MM.1S (cell line): ENCODE measurements at regions not wholly inside any gene's neighbourhood (a gene's known extent, or its start where the extent isn't known, plus 50 kb on each side); places are given as distances from the start of the nearest gene placed in this dataset.

Experiments
- DNase-seq: peaks from one replicate; pipeline ENCODE4 v3.0.0-alpha.2; 2015
- H2AFZ ChIP-seq: fragments of 300-600 bp; sonication (generic); 2 replicates; pipeline ENCODE4 v1.6.0; 2016; ENCODE audit warnings: antibody characterized with exemption, low read length
- H3F3A ChIP-seq: fragments of 300-600 bp; sonication (generic); 2 replicates; pipeline ENCODE4 v1.6.1; 2016; ENCODE audit warnings: mild to moderate bottlenecking, antibody characterized with exemption, low read length, moderate library complexity, mixed read lengths; ENCODE audit not compliant: insufficient read depth
- H3K27ac ChIP-seq: fragments of 300-600 bp; sonication (generic); 2 replicates; pipeline ENCODE4 v1.5.1; 2016; ENCODE audit warnings: mild to moderate bottlenecking, low read length
- H3K27me3 ChIP-seq: fragments of 300-600 bp; sonication (generic); replicated peaks from 2 replicates; pipeline ENCODE4 v1.6.0; 2016; ENCODE audit warnings: low read length; ENCODE audit not compliant: insufficient read depth
- H3K36me3 ChIP-seq: fragments of 300-600 bp; sonication (generic); replicated peaks from 2 replicates; pipeline ENCODE4 v1.6.1; 2016; ENCODE audit warnings: mild to moderate bottlenecking, low read length, mixed read lengths; ENCODE audit not compliant: insufficient read depth
- H3K4me1 ChIP-seq: fragments of 300-600 bp; sonication (generic); 2 replicates; pipeline ENCODE4 v1.6.1; 2016; ENCODE audit warnings: low read length, mixed read lengths
- H3K4me2 ChIP-seq: fragments of 300-600 bp; sonication (generic); 2 replicates; pipeline ENCODE4 v1.6.0; 2016; ENCODE audit warnings: low read depth, low read length
- H3K4me3 ChIP-seq: fragments of 300-600 bp; sonication (generic); 2 replicates; pipeline ENCODE4 v1.5.1; 2016; ENCODE audit warnings: low read length, mixed read lengths
- H3K79me2 ChIP-seq: fragments of 300-600 bp; sonication (generic); 2 replicates; pipeline ENCODE4 v1.6.1; 2016; ENCODE audit warnings: mixed run types, low read length, mixed read lengths
- H3K9ac ChIP-seq: fragments of 300-600 bp; sonication (generic); 2 replicates; pipeline ENCODE4 v1.6.1; 2016; ENCODE audit warnings: low read length, mixed read lengths
- H3K9me2 ChIP-seq: fragments of 300-600 bp; sonication (generic); replicated peaks from 2 replicates; pipeline ENCODE4 v1.6.1; 2016; ENCODE audit warnings: mild to moderate bottlenecking, low read length, mixed read lengths; ENCODE audit not compliant: insufficient read depth
- H3K9me3 ChIP-seq: fragments of 300-600 bp; sonication (generic); replicated peaks from 2 replicates; pipeline ENCODE4 v1.6.1; 2016; ENCODE audit warnings: mild to moderate bottlenecking, low read length, mixed read lengths; ENCODE audit not compliant: insufficient read depth
- H4K20me1 ChIP-seq: fragments of 300-600 bp; sonication (generic); 2 replicates; pipeline ENCODE4 v1.6.1; 2016; ENCODE audit warnings: mild to moderate bottlenecking, low read length, moderate library complexity, mixed read lengths; ENCODE audit not compliant: insufficient read depth
- EZH2 ChIP-seq: fragments of 300-600 bp; sonication (generic); optimal IDR thresholded peaks from 2 replicates; pipeline ENCODE3; 2017; ENCODE audit warnings: low read depth, mild to moderate bottlenecking, antibody characterized with exemption, low read length, mixed read lengths
- EZH2phosphoT487 ChIP-seq: fragments of 300-600 bp; sonication (generic); IDR thresholded peaks from 2 replicates; pipeline ENCODE4 v1.6.1; 2018; ENCODE audit warnings: antibody characterized with exemption, low read length
- TF ChIP-seq, protein P1 (sequence below): fragments of 300-600 bp; sonication (generic); IDR thresholded peaks from 2 replicates; pipeline ENCODE4 v1.5.1; 2016; ENCODE audit warnings: antibody characterized with exemption, low read length, mixed read lengths

DNA sequence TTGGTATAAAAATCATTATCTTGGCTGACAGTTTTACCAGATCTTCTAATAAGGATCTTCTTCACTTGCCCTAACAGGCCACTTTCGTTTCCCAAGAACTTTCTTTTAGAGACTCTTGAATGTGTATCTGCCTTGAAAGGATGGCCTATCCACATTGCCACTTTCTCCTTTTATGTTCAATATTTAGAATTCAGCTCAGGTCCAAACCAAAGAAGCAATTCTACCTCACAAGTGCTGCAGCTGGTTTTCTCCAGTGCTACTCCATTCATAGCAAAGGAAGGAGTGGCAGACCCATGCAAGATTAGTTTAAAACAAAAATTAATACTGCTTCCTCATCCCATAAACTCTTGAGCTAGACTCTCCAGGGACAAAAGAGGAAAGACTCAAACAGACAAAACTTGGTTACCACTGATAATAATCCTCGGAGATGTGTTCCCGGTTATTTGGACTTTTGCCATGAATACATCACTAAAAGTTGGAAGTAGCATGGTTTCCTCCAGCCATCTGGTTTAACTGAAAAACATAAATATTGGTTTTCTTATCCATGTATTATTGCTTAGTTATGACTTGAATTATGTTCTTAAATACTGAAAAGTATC, 401.8 kb downstream of the PABPC4L start:
- no peaks in the 10 kb centered on the region for H4K20me1 ChIP-seq
- H3K79me2 ChIP-seq, result no peaks in the 10 kb centered on the region
- no peak overlapping the region for H2AFZ ChIP-seq
- no peak overlapping the region for H3K9ac ChIP-seq
- no peaks in the 10 kb centered on the region for H3K9me2 ChIP-seq
- no peak overlapping the region for H3K4me3 ChIP-seq
- H3K27ac ChIP-seq, result no peak overlapping the region
- no peak overlapping the region for H3K4me2 ChIP-seq
- H3K4me1 ChIP-seq, result no peaks in the 10 kb centered on the region
- H3F3A ChIP-seq, result no peaks in the 10 kb centered on the region
- H3K36me3 ChIP-seq, result no peaks in the 10 kb centered on the region
- no peak for TF ChIP-seq EZH2phosphoT487
- no peak for TF ChIP-seq EZH2
- TF ChIP-seq, protein P1, sequence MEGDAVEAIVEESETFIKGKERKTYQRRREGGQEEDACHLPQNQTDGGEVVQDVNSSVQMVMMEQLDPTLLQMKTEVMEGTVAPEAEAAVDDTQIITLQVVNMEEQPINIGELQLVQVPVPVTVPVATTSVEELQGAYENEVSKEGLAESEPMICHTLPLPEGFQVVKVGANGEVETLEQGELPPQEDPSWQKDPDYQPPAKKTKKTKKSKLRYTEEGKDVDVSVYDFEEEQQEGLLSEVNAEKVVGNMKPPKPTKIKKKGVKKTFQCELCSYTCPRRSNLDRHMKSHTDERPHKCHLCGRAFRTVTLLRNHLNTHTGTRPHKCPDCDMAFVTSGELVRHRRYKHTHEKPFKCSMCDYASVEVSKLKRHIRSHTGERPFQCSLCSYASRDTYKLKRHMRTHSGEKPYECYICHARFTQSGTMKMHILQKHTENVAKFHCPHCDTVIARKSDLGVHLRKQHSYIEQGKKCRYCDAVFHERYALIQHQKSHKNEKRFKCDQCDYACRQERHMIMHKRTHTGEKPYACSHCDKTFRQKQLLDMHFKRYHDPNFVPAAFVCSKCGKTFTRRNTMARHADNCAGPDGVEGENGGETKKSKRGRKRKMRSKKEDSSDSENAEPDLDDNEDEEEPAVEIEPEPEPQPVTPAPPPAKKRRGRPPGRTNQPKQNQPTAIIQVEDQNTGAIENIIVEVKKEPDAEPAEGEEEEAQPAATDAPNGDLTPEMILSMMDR, result no peak
- H3K27me3 ChIP-seq, result no peaks in the 10 kb centered on the region; the same call in 1 of the 2 replicates
- no peak for DNase-seq
- no peaks in the 10 kb centered on the region for H3K9me3 ChIP-seq

DNA sequence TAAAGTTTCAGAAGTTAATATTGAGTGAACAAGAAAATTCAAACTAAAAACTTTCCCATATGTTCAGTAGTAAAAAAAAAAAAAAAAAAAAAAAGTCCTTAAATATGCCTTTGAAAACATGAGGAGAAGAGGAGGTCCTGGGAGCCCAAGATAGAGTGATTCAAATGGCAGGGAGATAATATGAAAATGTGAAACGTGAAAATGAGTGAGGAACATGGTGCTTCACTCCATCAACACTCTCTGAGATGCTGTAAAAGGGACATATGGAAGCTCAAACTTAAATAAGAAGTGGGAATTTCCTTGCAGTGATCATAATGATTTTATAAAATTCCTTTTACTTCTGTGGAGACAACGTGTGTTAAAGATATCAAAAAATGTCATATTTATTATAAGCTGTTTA, 423.9 kb downstream of the PABPC4L start:
- H3K9me2 ChIP-seq, result no peaks in the 10 kb centered on the region
- DNase-seq, result no peak
- no peaks in the 10 kb centered on the region for H3F3A ChIP-seq
- no peak for TF ChIP-seq EZH2
- TF ChIP-seq, protein P1, result no peak
- no peak for TF ChIP-seq EZH2phosphoT487
- no peaks in the 10 kb centered on the region for H3K79me2 ChIP-seq
- H3K9me3 ChIP-seq, result no peaks in the 10 kb centered on the region
- no peaks in the 10 kb centered on the region for H3K27me3 ChIP-seq
- no peak overlapping the region for H3K4me2 ChIP-seq
- H3K4me3 ChIP-seq, result no peak overlapping the region
- peaks cover 9% of the 10 kb centered on the region for H3K4me1 ChIP-seq
- no peak overlapping the region for H2AFZ ChIP-seq
- H4K20me1 ChIP-seq, result no peaks in the 10 kb centered on the region
- no peak overlapping the region for H3K9ac ChIP-seq
- no peaks in the 10 kb centered on the region for H3K36me3 ChIP-seq
- H3K27ac ChIP-seq, result no peak overlapping the region

DNA sequence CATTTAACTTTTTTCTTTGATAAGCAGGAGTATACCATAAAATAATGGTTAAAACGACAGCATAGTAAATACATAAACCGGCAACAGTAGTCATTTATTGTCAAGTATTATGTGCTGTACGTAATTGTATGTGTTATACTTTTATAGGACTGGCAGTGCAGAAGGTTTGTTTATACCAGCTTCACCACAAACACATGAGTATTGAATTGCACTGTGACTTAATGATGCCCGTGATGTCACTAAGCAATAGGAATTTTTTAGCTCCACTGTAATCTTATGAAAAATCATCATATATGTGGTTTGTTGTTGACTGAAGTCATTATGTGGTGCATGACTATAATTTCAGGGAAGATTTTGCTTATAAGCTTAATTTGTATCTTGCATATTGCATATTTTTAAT, 424.6 kb downstream of the PABPC4L start:
- no peak for TF ChIP-seq EZH2
- TF ChIP-seq, protein P1, result no peak
- TF ChIP-seq EZH2phosphoT487, result no peak
- no peak for DNase-seq
- Histone ChIP-seq H3K4me3 (no peak overlapping the region), H3K9me3 (no peaks in the 10 kb centered on the region), H3K4me1 (peaks cover 9% of the 10 kb centered on the region), H3K36me3 (no peaks in the 10 kb centered on the region), H2AFZ (no peak overlapping the region), H3K27me3 (no peaks in the 10 kb centered on the region), H4K20me1 (no peaks in the 10 kb centered on the region), H3F3A (no peaks in the 10 kb centered on the region), H3K79me2 (no peaks in the 10 kb centered on the region), H3K9ac (no peak overlapping the region), H3K4me2 (no peak overlapping the region), H3K9me2 (no peaks in the 10 kb centered on the region), H3K27ac (no peak overlapping the region)
